OCI-LY3 (cell line): ENCODE measurements at regions not wholly inside any gene's neighbourhood (a gene's known extent, or its start where the extent isn't known, plus 50 kb on each side); places are given as distances from the start of the nearest gene placed in this dataset.
A peak's percentile ranks its signal among the peaks of the same experiment; 100 is the strongest.

ENCODE experiments used
- H2AFZ ChIP-seq: fragments of 200-600, 300-600 bp; shearing (Covaris generic); 2 replicates; pipeline ENCODE4 v1.6.0; 2014; ENCODE audit warnings: antibody characterized with exemption, low read depth, low read length
- H3K27ac ChIP-seq: fragments of 200-600, 300-600 bp; sonication (generic); 2 replicates; pipeline ENCODE4 v1.5.1; 2014; ENCODE audit warnings: mild to moderate bottlenecking, low read length, moderate library complexity, mixed read lengths
- H3K27me3 ChIP-seq: fragments of 200-600, 300-600 bp; sonication (generic); 2 replicates; pipeline ENCODE4 v1.6.1; 2014; ENCODE audit warnings: low read depth, low read length, mixed read lengths
- H3K36me3 ChIP-seq: fragments of 200-600, 300-600 bp; sonication (generic); replicated peaks from 2 replicates; pipeline ENCODE3; 2014; ENCODE audit warnings: low read depth, low read length, mixed read lengths
- H3K4me1 ChIP-seq: fragments of 300-600, 200-600 bp; sonication (generic); 2 replicates; pipeline ENCODE4 v1.6.1; 2014; ENCODE audit warnings: low read length, mixed read lengths
- H3K4me2 ChIP-seq: fragments of 200-600, 300-600 bp; sonication (generic); 2 replicates; pipeline ENCODE4 v1.6.1; 2014; ENCODE audit warnings: low read length, mixed read lengths
- H3K4me3 ChIP-seq: fragments of 300-600, 200-600 bp; sonication (generic); 2 replicates; pipeline ENCODE4 v1.5.1; 2014; ENCODE audit warnings: antibody characterized with exemption, mild to moderate bottlenecking, low read length, moderate library complexity
- H3K79me2 ChIP-seq: fragments of 300-600, 200-600 bp; shearing (Covaris generic); 2 replicates; pipeline ENCODE4 v1.6.1; 2014; ENCODE audit warnings: mild to moderate bottlenecking, low read length, mixed read lengths
- H3K9ac ChIP-seq: fragments of 300-600, 200-600 bp; shearing (Covaris generic); 2 replicates; pipeline ENCODE4 v1.6.0; 2014; ENCODE audit warnings: mild to moderate bottlenecking, low read length, moderate library complexity
- H3K9me3 ChIP-seq: fragments of 200-600, 300-600 bp; shearing (Covaris generic); 2 replicates; pipeline ENCODE4 v1.6.1; 2014; ENCODE audit warnings: low read length, mixed read lengths; ENCODE audit not compliant: insufficient read depth
- H4K20me1 ChIP-seq: fragments of 200-600, 300-600 bp; sonication (generic); 2 replicates; pipeline ENCODE4 v1.6.1; 2016; ENCODE audit warnings: low read length, mixed read lengths; ENCODE audit not compliant: insufficient read depth
- CTCF ChIP-seq: fragments of 200-600, 300-600 bp; sonication (generic); IDR thresholded peaks from 2 replicates; pipeline ENCODE4 v1.5.1; 2014; ENCODE audit warnings: antibody characterized with exemption, low read length, low read depth
- EZH2phosphoT487 ChIP-seq: fragments of 200-600 bp; shearing (Covaris generic); IDR thresholded peaks from 2 replicates; pipeline ENCODE4 v1.6.1; 2018; ENCODE audit warnings: antibody characterized with exemption, mixed run types, low read depth

- Histone ChIP-seq H3K79me2 (no peaks in the 10 kb centered on the region), H3K36me3 (no peaks in the 10 kb centered on the region), H3K27ac (no peak overlapping the region), H2AFZ (no peak overlapping the region), H4K20me1 (no peaks in the 10 kb centered on the region), H3K4me2 (peak overlapping the region; percentile 30; the same call in 1 of the 2 replicates), H3K27me3 (peaks cover 34% of the 10 kb centered on the region), H3K9me3 (no peaks in the 10 kb centered on the region), H3K4me3 (no peak overlapping the region), H3K9ac (no peak overlapping the region), H3K4me1 (peaks cover 32% of the 10 kb centered on the region)
- no peak for TF ChIP-seq CTCF
Observed at GRCh38 chr6:6793388-6794250, 205.1 kb downstream of the LY86 start.

GRCh38 chr6:6795393-6795792 is 206.9 kb downstream of the LY86 start:
- TF ChIP-seq CTCF (no peak), EZH2phosphoT487 (no peak)
- H3K4me1 ChIP-seq: peaks cover 48% of the 10 kb centered on the region

GRCh38 chr6:6796818-6797217 is 208.3 kb downstream of the LY86 start:
- no peak overlapping the region for H2AFZ ChIP-seq
- H4K20me1 ChIP-seq: no peaks in the 10 kb centered on the region
- no peaks in the 10 kb centered on the region for H3K9me3 ChIP-seq
- peak overlapping the region; percentile 90 for H3K4me2 ChIP-seq
- peak overlapping the region; percentile 95 for H3K27ac ChIP-seq
- H3K36me3 ChIP-seq: no peaks in the 10 kb centered on the region
- H3K4me1 ChIP-seq: peaks cover 62% of the 10 kb centered on the region
- peaks cover 34% of the 10 kb centered on the region for H3K27me3 ChIP-seq
- H3K79me2 ChIP-seq: no peaks in the 10 kb centered on the region
- no peak overlapping the region for H3K9ac ChIP-seq
- TF ChIP-seq EZH2phosphoT487 (no peak), CTCF (no peak)
- H3K4me3 ChIP-seq: no peak overlapping the region

More at GRCh38 chr6:6795393-6795792, 206.9 kb downstream of the LY86 start:
- Histone ChIP-seq H3K9me3 (no peaks in the 10 kb centered on the region), H3K27ac (no peak overlapping the region), H3K27me3 (peaks cover 34% of the 10 kb centered on the region), H3K79me2 (no peaks in the 10 kb centered on the region), H3K4me2 (no peak overlapping the region), H2AFZ (no peak overlapping the region), H3K36me3 (no peaks in the 10 kb centered on the region), H3K4me3 (no peak overlapping the region), H4K20me1 (no peaks in the 10 kb centered on the region), H3K9ac (no peak overlapping the region)

GRCh38 chr6:6798448-6798860 is 209.9 kb downstream of the LY86 start:
- TF ChIP-seq CTCF (peak; percentile 16), EZH2phosphoT487 (no peak)
- Histone ChIP-seq H4K20me1 (no peaks in the 10 kb centered on the region), H3K4me3 (peak overlapping the region; percentile 57), H3K9me3 (no peaks in the 10 kb centered on the region), H2AFZ (no peak overlapping the region), H3K9ac (peak overlapping the region; percentile 57), H3K27me3 (peaks cover 33% of the 10 kb centered on the region), H3K4me1 (peaks cover 78% of the 10 kb centered on the region), H3K79me2 (no peaks in the 10 kb centered on the region), H3K27ac (peak overlapping the region; percentile 95), H3K36me3 (no peaks in the 10 kb centered on the region), H3K4me2 (peak overlapping the region; percentile 90)
